Stromal cell of bone marrow (primary cell): ENCODE measurements at regions not wholly inside any gene's neighbourhood (a gene's known extent, or its start where the extent isn't known, plus 50 kb on each side); places are given as distances from the start of the nearest gene placed in this dataset.

Source experiments
- DNase-seq: peaks from one replicate; pipeline ENCODE4 v3.0.0-alpha.2; 2012; ENCODE audit warnings: low read depth

- DNase-seq, result no peak
Observed at GRCh38 chr11:98549571-98549970, 471.2 kb upstream of the CNTN5 start.

- DNase-seq, result no peak
Observed at GRCh38 chr11:98559961-98560360, 460.8 kb upstream of the CNTN5 start.

- no peak for DNase-seq
Observed at GRCh38 chr11:98561252-98561651, 459.5 kb upstream of the CNTN5 start.

GRCh38 chr11:98561877-98562395 is 458.8 kb upstream of the CNTN5 start:
- DNase-seq, result no peak

- DNase-seq, result no peak
Observed at GRCh38 chr11:98564233-98564632, 456.5 kb upstream of the CNTN5 start.

- no peak for DNase-seq
Observed at GRCh38 chr11:98564881-98565280, 455.9 kb upstream of the CNTN5 start.

GRCh38 chr11:98565311-98565710 is 455.4 kb upstream of the CNTN5 start:
- DNase-seq, result no peak

GRCh38 chr11:98566978-98567377 is 453.8 kb upstream of the CNTN5 start:
- no peak for DNase-seq

- no peak for DNase-seq
Observed at GRCh38 chr11:98568013-98568412, 452.7 kb upstream of the CNTN5 start.

GRCh38 chr11:98572941-98573340 is 447.8 kb upstream of the CNTN5 start:
- DNase-seq, result no peak

GRCh38 chr11:98587884-98588283 is 432.9 kb upstream of the CNTN5 start:
- no peak for DNase-seq

- no peak for DNase-seq
Observed at GRCh38 chr11:98589967-98590366, 430.8 kb upstream of the CNTN5 start.

- DNase-seq, result no peak
Observed at GRCh38 chr11:98600103-98600502, 420.6 kb upstream of the CNTN5 start.

- DNase-seq, result no peak
Observed at GRCh38 chr11:98600786-98601773, 419.7 kb upstream of the CNTN5 start.

- no peak for DNase-seq
Observed at GRCh38 chr11:98616098-98616655, 404.6 kb upstream of the CNTN5 start.

- DNase-seq, result no peak
Observed at GRCh38 chr11:98621767-98622166, 399.0 kb upstream of the CNTN5 start.

- DNase-seq, result no peak
Observed at GRCh38 chr11:98625526-98625925, 395.2 kb upstream of the CNTN5 start.

GRCh38 chr11:98630736-98631135 is 390.0 kb upstream of the CNTN5 start:
- no peak for DNase-seq

GRCh38 chr11:98657711-98658110 is 363.0 kb upstream of the CNTN5 start:
- no peak for DNase-seq

GRCh38 chr11:98659431-98659830 is 361.3 kb upstream of the CNTN5 start:
- no peak for DNase-seq

- no peak for DNase-seq
Observed at GRCh38 chr11:98674390-98674789, 346.4 kb upstream of the CNTN5 start.

- no peak for DNase-seq
Observed at GRCh38 chr11:98679673-98680072, 341.1 kb upstream of the CNTN5 start.

- DNase-seq, result no peak
Observed at GRCh38 chr11:98701541-98701940, 319.2 kb upstream of the CNTN5 start.
